HG02571 (cell line): ENCODE measurements at regions not wholly inside any gene's neighbourhood (a gene's known extent, or its start where the extent isn't known, plus 50 kb on each side); places are given as distances from the start of the nearest gene placed in this dataset.

Source experiments
- ATAC-seq: cut with Tn5 transposase; IDR thresholded peaks from one replicate; pipeline ENCODE4 v1.9.1; 2021; ENCODE audit warnings: mild to moderate bottlenecking, moderate library complexity; ENCODE audit not compliant: unreplicated experiment

DNA sequence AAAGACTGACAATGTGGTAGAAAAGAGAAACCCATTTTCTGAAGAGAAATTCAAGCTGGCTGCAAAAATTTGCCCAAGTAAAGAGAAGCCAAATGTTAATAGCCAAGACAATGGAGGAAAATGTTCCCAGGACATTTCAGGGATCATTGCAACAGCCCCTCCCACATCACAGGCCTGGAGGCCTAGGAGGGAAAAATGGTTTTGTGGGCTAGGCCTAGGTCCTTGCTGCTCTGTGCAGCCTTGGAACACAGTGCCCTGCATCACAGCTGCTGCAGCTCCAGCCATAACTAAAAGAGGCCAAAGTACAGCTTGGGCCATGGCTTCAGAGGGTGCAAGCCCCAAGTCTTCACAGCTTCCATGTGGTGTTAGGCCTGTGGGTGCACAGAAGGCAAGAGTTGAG is 332.4 kb upstream of the LRIG3 start:
- no peak for ATAC-seq

DNA sequence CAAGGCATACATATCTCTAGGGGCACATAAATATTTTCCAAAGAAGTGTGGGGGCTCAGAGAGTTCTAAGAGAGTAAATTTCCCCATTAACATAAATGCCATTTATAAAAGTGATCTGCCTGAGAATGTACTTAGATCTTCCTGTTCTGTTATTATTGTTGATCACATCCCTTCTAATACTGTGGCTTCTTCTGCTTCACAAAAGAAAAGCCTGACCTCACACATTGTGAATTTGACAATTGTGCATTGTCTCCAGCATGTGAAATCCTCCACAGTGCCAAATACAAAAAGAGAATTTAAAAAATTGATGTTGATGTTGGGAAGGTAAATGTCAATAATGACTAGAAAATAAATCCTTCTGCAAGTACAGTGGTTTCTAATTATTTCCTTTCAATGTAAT is 330.5 kb upstream of the LRIG3 start:
- no peak for ATAC-seq

DNA sequence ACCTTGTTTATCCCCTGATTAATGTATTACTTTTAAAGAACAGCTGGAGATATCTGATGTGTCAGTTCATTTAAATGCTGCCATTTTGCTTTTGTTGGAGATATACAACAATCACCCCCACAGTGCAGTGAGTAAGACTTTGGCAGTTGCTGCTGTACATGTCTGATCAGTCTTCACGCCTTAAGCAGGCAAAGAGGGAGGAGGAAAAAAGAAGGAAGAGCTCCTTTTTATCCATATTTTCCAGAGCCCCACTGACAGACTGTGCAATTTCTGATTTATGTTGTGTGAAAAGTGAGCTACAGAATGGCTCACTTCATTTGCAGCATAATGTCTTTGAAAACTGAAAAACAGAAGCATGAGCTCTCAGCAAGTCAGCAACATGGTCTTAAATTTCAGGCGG is 319.7 kb upstream of the LRIG3 start:
- ATAC-seq, result no peak

DNA sequence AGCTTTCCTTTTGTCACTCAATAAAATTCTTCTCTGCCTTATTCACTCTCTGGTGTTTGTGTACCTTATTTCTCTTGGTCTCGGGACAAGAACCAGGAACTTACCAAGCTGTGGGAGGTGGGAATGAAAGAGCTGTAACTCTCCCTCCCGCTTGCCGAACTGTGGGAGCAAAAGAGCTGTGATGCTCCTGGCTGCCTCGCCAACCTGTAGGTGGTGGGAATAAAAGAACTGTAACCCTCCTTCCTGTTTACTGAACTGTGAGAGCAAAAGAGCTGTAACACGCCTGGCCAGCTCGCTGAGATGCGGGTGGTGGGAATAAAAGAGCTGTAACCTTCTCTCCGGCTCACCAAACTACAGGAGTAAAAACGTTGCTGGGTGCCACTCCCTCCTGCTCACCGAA is 314.1 kb upstream of the LRIG3 start:
- ATAC-seq, result no peak

DNA sequence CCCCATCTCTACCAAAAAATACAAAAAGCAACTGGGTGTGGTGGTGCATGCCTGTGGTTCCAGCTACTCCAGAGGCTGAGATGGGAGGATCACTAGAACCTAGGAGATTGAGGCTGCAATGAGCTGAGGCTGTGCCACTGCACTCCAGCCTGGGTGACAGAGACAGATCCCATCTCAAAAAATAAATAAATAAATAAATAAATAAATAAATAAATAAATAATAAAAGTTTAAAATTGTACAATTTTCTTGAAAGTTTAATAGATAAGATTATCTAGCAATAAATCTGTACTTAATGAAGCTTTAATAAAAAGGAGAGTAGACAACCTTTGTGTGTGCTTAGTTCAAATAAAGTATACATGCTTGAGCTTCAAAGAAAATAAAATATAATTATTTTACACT is 310.0 kb upstream of the LRIG3 start:
- ATAC-seq, result no peak

DNA sequence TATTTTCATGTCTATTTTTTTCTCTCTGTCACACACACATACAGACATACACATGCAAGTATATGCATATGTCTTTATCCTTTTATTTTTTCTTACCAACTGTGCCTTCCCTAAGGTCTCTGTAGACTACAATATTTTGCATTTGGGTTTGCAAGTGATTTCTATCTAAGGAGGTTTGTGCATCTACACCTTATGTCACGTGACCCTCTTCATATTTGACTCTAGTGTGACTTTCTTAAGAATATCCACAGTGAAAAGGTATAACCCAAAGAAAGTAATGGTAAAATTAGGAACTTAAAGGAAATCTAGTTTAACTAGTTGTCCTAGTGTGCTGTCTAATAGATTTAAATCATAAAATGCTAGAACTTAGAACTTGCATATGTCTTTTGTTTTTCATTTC is 298.8 kb upstream of the LRIG3 start:
- ATAC-seq, result no peak

DNA sequence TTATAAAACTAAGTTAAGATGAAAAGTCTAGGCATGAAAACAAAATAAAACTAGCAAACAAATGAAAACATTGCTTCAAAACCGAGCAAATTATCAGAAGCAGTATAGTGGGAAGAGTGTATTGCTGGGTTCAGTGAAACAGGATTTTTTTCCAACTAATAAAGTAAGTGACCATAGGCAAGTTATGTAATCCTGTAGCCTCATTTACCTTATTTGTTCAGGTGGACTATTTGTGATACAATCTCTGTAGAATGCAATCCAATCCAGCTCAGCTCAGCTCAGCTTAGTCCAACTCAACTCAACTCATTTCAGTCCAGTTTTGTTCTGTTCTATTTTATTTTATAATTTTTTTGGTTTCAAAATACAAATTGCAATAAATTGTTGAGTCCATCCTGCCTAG is 276.7 kb upstream of the LRIG3 start:
- ATAC-seq, result no peak

DNA sequence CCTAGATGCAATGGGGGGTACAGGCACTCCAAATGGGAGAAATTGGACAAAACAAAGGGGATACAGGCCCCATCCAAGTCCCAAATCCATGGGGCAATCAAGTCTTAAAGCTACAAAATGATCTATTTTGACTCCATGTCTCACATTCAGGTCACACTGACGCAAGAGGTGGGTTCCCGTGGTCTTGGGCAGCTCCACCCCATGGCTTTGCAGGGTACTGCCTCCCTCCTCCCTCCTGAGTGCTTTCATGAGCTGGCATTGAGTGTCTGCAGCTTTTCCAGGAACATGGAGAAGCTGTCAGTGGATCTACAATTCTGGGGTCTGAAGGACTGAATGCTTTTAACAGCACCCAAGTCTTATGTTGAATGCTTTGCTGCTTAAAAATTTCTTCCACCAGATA is 274.5 kb upstream of the LRIG3 start:
- no peak for ATAC-seq

DNA sequence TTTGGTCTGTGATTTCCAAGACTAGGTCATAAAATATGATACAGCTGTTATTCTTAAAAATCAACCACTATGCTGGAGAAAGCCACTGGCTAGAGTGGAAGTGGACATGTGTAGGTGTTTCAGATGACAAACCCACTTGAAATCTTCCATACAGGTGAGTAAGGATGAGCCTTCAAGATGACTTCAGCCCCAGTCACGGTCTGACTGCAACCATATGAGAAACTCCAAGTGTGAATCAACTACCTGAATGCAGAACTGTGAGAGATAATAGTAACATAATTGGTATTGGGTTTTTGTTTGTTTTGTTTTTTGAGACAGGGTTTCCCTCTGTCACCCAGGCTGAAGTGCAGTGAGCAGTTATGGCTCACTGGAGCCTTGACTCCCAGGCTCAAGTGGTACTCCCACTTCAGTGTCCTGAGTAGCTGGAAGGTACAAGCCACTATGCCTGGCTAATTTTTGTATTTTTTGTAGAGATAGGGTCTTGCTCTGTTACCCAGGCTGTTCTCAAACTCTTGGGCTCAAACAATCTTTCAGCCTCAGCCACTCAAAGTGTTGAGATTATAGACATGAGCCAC is 273.3 kb upstream of the LRIG3 start:
- ATAC-seq, result no peak

DNA sequence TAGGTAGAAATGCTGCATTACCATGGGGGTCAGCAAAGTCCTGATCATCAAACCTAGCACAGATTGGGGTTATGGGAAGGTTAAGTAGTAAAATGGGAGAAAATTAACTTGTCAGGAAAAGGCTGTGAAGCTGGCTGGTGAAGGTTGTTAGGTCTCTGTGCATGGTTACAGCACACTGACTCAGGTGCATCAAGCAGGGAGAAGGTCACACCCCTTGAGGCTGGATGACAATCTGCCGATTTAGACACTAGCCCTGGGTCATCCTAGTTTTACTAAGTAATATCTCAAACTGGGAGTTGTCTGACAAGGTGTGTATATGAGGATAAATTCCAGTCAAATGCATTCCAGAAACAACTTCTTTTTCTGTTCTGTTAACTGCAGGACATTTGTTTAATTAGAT is 271.1 kb upstream of the LRIG3 start:
- no peak for ATAC-seq

DNA sequence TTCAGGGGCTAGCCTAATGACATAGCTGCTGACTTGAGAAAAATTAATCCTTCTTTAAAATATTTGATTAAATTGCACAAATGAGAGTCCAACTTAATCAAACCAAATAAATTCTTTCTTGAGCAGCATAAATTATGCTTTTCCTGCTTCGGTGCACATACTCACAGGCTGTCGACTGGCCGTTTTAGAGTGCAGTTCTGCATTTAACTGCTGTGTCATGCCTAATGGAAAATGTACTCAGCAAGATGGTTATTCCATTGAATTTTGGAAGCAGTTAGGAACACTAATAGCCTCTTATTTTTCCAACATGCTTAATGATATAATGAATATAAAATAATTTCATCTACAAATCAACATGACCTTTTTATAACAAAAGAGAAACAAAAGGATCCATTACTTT is 266.1 kb upstream of the LRIG3 start:
- no peak for ATAC-seq

DNA sequence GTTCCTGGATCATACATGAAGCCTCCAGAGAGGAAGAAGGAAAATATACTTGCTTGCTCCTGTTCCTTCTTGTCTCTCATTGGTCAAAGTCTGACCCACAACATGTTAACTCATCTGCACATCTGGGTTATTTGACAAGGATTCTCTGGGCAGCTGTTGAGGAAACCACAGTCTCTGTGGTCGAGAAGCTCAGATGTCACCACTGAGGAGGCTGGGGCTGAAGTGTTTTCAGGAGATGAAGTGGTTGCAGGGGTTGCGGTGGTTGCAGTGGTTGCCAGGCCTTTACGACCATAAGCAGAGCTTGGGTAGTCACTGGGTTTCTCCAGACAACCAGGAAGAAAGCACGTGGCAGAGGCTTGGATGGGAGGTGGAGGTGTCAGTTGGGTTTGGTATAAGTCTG is 265.0 kb upstream of the LRIG3 start:
- ATAC-seq, result no peak

DNA sequence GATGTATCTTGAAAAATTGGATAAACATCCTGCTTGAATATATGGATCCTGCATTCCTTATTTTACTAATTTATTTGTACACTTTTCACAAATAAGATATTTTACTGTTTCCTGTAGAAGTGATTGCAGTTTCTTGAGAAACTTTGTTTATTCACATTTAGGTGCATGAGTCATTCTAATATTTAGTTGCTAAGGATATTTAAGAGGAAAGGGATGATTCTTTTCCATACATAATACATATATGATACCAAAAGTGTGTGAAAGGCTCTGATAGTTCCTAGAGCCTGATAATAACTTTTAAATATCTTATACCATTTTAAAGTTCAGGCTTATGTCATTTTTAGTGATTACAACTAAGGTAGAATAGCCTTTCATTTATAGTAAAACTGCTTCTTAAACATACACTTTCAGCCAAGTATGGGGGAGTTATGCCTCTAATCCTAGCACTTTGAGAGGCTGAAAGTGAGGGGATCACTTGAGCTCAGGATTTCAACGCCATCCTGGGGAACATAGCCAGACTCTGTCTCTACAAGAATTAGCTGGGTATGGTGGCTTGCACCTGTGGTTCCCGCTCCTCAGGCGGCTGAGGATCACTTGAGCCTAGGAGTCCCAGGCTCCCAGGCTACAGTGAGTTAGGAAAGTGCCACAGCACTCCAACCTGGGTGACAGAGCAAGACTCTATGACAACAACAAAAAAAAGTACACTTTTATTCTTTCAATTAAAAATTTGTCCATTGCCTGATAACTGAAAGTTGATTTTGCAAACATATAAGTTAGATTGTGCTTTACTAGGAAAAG is 262.6 kb upstream of the LRIG3 start:
- no peak for ATAC-seq

DNA sequence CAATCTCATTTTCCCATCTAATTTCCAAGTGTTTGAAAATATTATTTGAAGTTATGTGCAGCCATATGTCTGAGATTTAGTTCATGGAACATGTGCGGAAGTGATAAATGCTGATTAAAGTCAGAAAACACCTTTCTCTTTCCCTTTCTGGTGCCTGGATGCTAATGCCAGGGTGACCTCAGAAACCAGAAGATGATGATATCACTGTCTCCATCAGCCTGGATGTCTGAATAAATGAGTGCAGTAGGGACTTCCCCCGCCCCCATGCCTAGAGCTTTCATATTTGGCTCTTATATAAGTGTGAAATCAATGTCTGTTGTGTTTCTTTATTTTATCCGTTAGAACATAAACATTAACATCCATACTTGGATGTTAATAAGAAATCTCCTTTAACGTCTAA is 261.9 kb upstream of the LRIG3 start:
- ATAC-seq, result no peak

DNA sequence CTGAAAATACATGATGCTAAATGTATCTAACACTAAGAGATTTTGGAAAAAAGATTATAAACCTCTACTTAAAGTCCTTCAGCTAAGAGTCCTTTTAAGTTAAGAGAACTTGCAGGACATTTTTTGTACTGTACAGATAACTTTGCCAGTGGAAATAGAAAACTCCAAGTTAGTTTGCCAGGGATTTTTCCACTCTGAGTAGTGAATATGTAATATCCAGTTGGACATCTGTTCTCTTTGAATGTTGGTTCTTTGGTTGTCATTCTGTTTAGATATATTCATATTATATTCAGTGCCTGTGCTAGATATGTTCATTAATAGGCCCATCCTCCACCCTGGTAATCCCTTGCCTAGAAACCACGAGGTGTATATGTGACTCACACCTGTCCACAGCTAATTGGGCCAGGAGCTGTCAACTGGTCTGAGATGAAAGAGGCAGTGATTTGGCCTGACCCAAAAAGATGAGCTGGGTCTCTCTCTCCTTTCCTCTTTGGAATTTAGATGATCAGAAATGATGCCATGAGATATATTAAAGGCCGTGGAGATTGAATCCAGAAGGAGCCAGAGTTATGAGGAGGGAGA is 261.0 kb upstream of the LRIG3 start:
- no peak for ATAC-seq

DNA sequence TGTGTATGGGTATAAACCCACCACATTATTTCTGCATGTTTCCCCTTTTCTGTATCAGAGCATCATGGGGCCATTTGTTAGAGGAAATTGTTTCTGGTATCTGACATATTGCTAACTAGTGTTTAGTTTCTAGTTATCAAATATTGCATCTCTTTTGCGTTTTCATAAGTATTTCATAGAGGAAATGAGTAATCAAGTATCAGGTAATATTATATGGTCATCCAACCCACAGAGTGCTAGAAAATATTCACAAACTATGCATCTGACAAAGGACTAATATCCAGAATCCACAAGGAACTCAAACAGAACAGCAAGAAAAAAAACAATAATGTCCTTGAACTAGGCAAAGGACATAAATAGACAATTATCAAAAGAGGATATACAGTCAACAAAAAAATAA is 258.9 kb upstream of the LRIG3 start:
- ATAC-seq, result no peak

DNA sequence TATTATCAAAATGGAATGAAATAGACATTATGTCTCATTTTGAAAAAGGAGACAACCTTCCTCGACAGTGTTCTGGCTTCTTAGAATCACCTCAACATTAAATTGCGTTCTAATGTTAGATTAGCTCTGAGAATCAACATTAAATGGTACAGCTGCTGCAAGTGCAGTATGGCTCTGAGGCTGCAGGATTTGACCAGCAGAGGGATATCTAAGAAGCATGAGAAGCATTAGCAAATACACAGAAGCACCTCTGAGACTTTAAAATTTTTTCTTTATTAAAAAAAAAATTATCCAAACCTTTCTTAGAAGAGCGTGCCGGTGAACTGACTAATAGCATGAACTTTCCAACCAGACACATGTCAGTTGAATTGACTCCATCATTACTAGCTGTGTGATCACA is 253.4 kb upstream of the LRIG3 start:
- no peak for ATAC-seq

DNA sequence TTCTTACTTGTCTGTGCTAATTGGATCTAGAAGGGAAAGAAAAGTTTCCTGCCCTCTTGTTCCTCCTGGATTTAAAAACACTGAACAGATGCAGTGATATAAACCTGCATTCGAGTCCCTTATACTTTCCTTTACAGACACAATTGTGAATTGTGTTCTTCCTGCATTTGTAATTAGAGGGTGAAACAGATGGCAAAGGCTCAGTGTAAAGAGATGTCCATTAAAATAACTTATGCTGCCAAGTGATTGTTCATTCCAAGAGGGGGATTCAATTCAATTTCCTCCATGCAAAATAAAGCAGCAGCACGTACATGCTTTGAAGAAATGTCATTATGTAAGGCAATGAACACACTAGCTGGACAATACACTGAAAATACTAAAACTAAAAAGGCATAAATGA is 248.3 kb upstream of the LRIG3 start:
- ATAC-seq, result no peak

DNA sequence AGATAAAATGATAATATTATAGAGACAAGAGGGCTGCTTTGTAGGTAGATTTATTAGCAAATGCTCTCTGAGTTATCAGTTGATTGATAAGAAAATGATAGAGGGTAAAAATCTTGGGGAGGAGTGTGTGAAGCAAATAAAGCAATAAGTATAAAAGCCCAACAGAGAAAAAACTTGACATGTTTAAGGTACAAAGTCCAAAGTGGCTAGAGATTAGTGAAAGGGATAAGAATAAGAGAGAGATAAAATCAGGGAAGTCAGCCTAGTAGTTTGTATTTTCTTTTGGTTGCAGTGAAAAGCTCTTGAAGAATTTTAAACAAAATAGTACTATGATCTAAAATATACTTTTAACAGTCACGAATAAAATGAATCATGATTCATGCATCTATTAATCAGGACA is 246.2 kb upstream of the LRIG3 start:
- no peak for ATAC-seq

DNA sequence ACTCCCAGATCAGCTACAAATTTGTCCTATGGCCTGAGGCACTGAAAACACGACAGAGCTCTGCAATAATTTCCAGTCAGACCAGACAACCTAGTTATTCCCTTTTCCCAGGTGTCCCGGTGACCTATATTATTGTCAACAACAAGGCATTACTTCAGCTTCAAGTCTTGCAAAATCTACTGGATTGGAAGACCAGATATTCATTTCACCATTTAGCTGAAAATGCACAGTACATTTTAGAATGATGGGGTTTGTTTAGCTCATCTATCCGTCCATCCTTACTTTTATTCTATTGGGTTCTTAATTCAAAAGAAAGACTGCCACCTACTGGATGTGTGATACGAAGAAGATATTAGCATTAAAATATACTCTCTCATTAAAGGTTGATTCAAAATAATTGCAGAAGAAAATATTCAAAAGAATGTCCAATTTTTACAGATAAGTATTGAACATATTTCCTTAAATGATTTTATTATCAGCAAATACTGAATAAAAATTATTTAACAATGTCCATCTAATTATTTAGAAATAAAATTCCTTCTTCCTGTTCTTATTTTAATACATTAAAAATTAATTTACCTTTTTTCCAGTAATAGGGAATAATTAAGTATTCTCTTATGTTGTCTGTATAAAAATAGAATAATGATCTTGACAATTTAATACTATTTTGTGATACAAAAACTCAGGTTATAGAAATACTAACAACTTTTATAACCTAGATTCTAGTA is 244.9 kb upstream of the LRIG3 start:
- no peak for ATAC-seq

DNA sequence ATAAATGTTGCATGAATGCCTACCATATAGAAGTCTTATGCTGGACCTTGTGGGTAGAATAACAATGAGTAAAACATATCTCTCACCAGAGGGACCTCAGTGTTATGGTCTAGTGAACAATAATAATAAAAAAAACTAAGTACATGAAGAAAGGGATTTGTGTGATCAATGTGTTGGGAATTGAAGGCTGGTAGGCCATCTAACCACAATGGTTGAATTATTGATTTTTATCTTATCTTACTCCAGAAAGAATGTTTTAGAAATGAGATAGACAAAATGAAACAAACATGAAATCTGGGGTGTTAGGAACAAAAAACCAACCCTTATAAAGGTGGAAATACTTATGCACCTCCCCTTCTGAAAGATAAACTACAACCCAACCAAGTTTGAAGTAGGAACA is 243.9 kb upstream of the LRIG3 start:
- no peak for ATAC-seq

DNA sequence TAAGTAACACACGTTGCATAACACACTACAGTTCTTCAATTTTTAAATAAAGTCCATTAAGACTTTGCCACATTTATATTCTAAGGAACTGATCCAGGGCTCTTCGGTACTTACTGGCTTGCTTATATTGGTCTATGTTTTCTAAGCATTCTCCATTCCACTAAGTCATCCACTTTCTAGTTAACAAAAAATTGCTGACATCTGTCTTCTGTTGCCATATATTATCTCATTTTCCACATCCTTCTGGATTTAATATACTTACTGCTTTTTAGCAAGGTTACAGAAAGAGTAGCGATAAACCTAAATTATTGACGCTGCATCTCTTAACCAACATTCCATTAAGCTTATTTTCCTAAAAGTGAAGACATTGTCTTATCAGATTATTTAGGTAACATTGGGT is 238.4 kb upstream of the LRIG3 start:
- ATAC-seq, result no peak
